Testis (tissue), 2 donors: ENCODE measurements at regions not wholly inside any gene's neighbourhood (a gene's known extent, or its start where the extent isn't known, plus 50 kb on each side); places are given as distances from the start of the nearest gene placed in this dataset.
"Not testable (repeated sequence)": the region's sequence is repeated elsewhere in the genome, so short reads cannot be mapped to it uniquely, and the experiment has no call there.

Source experiments
- CTCF ChIP-seq, 3 experiments: fragments of 450-650 bp in 2 of 3; fragments of 200-600 bp in 1 of 3; sonication (generic) in 1 of 3; IDR thresholded peaks; one replicate each; pipeline ENCODE4 v1.5.1; 2016 to 2019; ENCODE audit warnings: antibody characterized with exemption in 3 of 3, mild to moderate bottlenecking in 2 of 3, moderate library complexity in 1 of 3
- POLR2A ChIP-seq: fragments of 450-650 bp; IDR thresholded peaks from one replicate; pipeline ENCODE4 v1.6.1; 2017; ENCODE audit warnings: antibody characterized with exemption, mild to moderate bottlenecking, moderate library complexity

- TF ChIP-seq POLR2A; CTCF (IDR thresholded peaks at IDR 0.05): not testable (repeated sequence)
Measured at GRCh38 chr2:107146645-107147044, 260.7 kb upstream of the ST6GAL2 start.
